ENCODE measurements at regions not wholly inside any gene's neighbourhood (a gene's known extent, or its start where the extent isn't known, plus 50 kb on each side); places are given as distances from the start of the nearest gene placed in this dataset.

DNA sequence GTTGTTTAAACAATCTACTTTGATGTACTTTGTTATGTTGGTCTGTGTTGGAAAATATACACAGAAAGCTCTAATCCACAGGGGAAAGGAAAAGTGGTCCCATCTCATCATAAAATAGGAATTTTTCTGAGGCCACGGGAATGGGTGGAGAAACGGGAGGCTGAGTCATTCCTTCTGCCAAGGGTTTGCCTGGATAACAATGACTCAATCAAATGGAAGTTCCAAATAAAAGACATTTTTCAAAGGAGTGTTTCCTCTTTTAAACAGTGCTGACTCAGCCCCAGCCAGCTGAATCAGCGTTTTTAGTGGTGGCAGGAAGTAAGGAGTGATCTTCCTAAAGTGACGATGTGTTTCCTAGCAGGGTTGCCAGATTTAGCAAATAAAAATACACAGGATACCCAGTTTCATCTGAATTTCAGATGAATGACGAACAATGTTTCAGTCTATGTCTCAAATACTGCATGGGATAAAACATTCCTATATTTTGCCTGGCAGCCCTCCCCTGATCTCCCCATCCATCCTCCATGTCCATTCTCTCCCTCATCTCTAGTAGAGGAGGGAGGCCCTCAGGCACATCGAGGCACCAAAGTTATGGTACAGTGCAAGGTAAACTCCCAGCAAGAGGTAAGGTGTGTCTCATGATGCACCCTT is 345.4 kb upstream of the GATB start:
- Histone ChIP-seq H3K27me3 (no peaks in the 10 kb centered on the region), H3K4me3 (no peak overlapping the region), H3K4me1 (no peaks in the 10 kb centered on the region), H3K9me3 (no peaks in the 10 kb centered on the region), H3K9ac (ENCODE audit: low read depth in 2 of 2, low read length in 2 of 2) (no peak overlapping the region), H3K27ac (peak overlapping the region; percentile 28), H3K36me3 (no peaks in the 10 kb centered on the region)
- TF ChIP-seq, protein P1, sequence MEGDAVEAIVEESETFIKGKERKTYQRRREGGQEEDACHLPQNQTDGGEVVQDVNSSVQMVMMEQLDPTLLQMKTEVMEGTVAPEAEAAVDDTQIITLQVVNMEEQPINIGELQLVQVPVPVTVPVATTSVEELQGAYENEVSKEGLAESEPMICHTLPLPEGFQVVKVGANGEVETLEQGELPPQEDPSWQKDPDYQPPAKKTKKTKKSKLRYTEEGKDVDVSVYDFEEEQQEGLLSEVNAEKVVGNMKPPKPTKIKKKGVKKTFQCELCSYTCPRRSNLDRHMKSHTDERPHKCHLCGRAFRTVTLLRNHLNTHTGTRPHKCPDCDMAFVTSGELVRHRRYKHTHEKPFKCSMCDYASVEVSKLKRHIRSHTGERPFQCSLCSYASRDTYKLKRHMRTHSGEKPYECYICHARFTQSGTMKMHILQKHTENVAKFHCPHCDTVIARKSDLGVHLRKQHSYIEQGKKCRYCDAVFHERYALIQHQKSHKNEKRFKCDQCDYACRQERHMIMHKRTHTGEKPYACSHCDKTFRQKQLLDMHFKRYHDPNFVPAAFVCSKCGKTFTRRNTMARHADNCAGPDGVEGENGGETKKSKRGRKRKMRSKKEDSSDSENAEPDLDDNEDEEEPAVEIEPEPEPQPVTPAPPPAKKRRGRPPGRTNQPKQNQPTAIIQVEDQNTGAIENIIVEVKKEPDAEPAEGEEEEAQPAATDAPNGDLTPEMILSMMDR (IDR thresholded peaks at IDR 0.05), result no peak
- intact Hi-C loops (cut with DNase I), result no loop called here
- DNase-seq, result peak; percentile 77

DNA sequence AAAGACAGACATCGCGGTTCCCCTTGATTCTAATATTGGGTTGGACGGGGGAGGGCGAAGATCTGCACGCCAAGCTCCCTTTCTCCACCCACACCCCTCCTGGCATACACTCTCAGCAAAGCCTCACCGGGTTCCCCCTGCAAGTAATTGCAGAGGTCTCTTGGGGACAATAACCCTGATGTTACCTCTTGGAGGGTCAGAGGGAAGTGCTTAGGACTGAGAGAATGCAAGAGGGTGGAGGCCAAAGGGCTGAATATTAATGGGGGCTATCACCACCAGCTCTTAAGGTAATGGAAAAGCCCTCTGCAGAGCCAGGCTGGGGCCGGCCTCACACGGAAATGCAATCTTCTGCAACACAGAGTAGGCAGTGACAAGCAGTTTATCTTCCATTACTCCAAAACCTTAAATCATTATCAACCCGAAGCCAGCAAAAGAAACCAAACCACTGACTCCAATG is 344.1 kb upstream of the GATB start:
- H3K27me3 ChIP-seq, result no peaks in the 10 kb centered on the region
- intact Hi-C loops (cut with DNase I), result no loop called here
- no peak overlapping the region for H3K27ac ChIP-seq
- no peaks in the 10 kb centered on the region for H3K4me1 ChIP-seq
- no peak overlapping the region for H3K4me3 ChIP-seq
- H3K36me3 ChIP-seq, result no peaks in the 10 kb centered on the region
- no peaks in the 10 kb centered on the region for H3K9me3 ChIP-seq
- no peak for DNase-seq
- H3K9ac ChIP-seq (ENCODE audit: low read depth in 2 of 2, low read length in 2 of 2), result no peak overlapping the region
- TF ChIP-seq, protein P1 (IDR thresholded peaks at IDR 0.05), result no peak

DNA sequence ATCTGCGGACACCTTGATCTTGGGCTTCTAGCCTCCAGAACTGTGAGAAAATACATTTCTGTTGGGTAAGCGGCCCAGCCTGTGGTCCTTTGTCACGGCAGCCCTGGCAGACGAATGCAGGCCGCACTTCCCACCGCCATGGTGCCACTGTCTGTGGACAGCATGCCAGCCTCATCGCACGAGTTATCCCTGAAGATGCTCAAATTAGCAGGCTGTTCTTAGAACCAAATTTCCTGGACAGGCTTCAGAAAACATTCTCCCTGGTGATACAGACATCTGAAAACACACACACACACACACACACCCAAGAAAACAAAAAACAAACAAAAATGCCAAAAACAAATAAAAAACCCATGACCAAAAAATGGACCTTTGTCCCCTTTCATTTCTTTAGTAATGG is 343.5 kb upstream of the GATB start:
- Histone ChIP-seq H3K27ac (no peak overlapping the region), H3K9me3 (no peaks in the 10 kb centered on the region)
- TF ChIP-seq, protein P1 (IDR thresholded peaks at IDR 0.05), result no peak

DNA sequence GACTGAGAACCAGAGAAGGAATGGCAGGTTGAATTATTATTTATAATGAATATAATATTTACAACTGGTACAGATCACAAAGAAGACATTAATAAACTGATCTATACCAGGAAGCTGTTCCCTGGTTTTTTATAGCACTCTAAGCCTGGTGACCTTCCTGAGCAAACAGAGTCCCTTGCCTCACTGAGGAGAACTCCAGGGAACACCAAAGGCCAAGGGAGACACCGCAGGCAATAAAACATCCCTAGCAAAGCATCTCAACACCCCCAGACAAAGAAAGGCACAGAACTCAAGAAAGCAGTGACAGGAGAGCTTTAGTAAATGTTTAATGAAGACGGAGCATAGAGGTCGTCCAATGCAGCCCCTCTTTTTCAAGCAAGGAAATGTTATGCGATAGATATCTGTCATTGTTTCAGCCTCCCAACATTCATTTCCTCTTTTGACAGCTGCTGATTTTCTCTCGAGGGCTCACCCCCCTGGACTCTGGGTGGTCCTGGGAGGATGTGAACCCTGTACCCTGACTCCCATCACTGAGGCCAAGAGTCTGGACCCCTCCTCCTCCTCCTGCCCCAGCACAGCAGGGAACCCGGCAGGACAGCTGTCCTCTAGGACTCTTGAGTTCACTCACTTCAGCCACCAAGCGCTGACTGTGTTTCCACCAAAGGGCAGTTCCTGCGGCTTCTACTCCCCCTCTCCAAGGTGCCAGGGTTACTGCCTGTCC is 342.5 kb upstream of the GATB start:
- intact Hi-C loops (cut with DNase I), result no loop called here
- H3K4me1 ChIP-seq, result no peaks in the 10 kb centered on the region
- no peaks in the 10 kb centered on the region for H3K27me3 ChIP-seq
- H3K36me3 ChIP-seq, result no peaks in the 10 kb centered on the region
- H3K4me3 ChIP-seq, result no peak overlapping the region
- TF ChIP-seq, protein P1 (IDR thresholded peaks at IDR 0.05), result no peak
- no peak for DNase-seq
- no peak overlapping the region for H3K27ac ChIP-seq
- no peak overlapping the region for H3K9ac ChIP-seq (ENCODE audit: low read depth in 2 of 2, low read length in 2 of 2)
- no peaks in the 10 kb centered on the region for H3K9me3 ChIP-seq

More for the DNA sequence above, 343.5 kb upstream of the GATB start:
- H3K4me1 ChIP-seq, result no peaks in the 10 kb centered on the region
- no peak for DNase-seq
- no peak overlapping the region for H3K9ac ChIP-seq (ENCODE audit: low read depth in 2 of 2, low read length in 2 of 2)
- intact Hi-C loops (cut with DNase I), result no loop called here
- no peaks in the 10 kb centered on the region for H3K27me3 ChIP-seq
- H3K4me3 ChIP-seq, result no peak overlapping the region
- no peaks in the 10 kb centered on the region for H3K36me3 ChIP-seq

DNA sequence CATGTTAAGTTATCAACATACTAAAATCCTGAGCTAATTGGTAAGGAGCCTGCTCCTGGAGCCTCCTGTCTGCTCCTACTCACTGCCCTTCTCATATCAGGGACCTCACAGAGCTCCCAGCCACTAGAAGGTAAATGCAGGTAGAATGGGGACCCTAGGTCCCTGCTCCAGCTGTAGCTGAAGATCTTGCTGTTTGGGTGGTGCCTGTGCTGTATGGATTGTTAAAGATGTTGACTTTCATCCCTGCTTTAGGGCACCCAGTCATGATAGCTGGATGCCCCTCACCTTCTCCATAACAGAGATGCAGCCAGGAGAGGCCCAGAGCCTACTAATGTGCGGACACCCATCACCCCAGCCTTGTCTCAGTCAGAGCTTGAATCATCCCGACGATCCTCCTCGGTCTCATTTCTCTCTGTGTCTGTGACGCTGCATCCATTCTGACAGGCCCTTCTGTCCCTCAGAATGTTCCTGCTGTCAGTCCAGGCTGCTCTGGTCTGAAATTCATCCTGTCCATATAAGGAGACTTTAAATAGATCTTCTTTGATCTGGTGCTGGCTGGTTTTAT is 341.7 kb upstream of the GATB start:
- no peak overlapping the region for H3K4me3 ChIP-seq
- H3K27ac ChIP-seq, result no peak overlapping the region
- H3K36me3 ChIP-seq, result no peaks in the 10 kb centered on the region
- intact Hi-C loops (cut with DNase I), result no loop called here
- DNase-seq, result no peak
- H3K27me3 ChIP-seq, result no peaks in the 10 kb centered on the region
- no peaks in the 10 kb centered on the region for H3K9me3 ChIP-seq
- no peaks in the 10 kb centered on the region for H3K4me1 ChIP-seq
- no peak overlapping the region for H3K9ac ChIP-seq (ENCODE audit: low read depth in 2 of 2, low read length in 2 of 2)
- TF ChIP-seq, protein P1 (IDR thresholded peaks at IDR 0.05), result no peak
